Skin epidermis (tissue), 12 donors: ENCODE measurements at regions not wholly inside any gene's neighbourhood (a gene's known extent, or its start where the extent isn't known, plus 50 kb on each side); places are given as distances from the start of the nearest gene placed in this dataset.
A peak's percentile ranks its signal among the peaks of the same experiment; 100 is the strongest.
"Not testable (repeated sequence)": the region's sequence is repeated elsewhere in the genome, so short reads cannot be mapped to it uniquely, and the experiment has no call there.

Source experiments
- H3K27ac ChIP-seq, 21 experiments: fragments of 200-600 bp; sonication (generic) in 11 of 21; one replicate each; pipeline ENCODE4 v1.5.0; 2020; ENCODE audit warnings: mild to moderate bottlenecking in 3 of 21, inconsistent platforms in 2 of 21, moderate library complexity in 2 of 21
- H3K4me3 ChIP-seq, 7 experiments: fragments of 200-600 bp; sonication (generic) in 2 of 7; one replicate each; pipeline ENCODE4 v1.5.0; 2020; ENCODE audit warnings: inconsistent platforms in 2 of 7, mild to moderate bottlenecking in 2 of 7, moderate library complexity in 1 of 7

DNA sequence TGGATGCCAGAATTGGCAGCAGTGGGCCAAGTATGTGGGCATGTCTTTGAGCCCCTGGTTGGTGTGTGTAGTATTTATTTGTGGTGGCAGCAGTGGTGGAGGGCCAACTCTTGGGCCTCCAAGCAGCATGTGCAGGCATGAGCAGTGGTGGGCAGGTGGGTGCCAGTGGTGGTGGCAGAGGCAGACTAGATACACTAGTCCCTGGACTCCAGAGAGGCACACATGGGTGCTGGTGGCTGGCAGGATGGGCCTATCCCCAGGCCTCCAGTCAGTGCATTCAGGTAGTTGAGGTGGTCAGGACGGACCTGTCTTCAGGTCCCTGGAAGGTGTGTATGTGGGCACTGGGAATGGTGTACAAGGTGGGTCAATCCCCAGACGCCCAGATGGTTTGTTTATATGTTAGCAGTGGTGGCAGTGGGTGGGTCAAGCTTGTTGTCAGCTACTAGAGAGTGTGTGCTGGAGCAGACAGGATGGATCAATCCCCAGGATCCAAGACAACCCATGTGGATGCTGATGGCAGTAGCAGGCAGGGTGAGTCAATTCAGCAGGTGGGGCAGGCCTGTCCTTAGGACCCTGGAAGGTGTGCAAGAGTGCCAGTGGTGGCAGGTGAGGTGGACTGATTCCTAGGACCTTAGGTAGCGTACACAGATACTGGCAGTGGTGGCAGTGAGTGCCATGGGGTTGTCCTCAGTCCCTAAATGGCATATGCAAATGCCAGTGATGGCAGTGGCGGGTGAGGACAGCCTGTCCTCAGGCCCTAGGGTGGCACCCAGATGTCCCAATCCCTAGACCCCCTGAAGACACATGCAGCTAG is 294.3 kb downstream of the RPS24 start:
- H3K27ac ChIP-seq, result no peak overlapping the region

GRCh38 chr10:78328592-78329404 is 295.1 kb downstream of the RPS24 start:
- no peak overlapping the region for H3K4me3 ChIP-seq
- no peak overlapping the region for H3K27ac ChIP-seq

More for the DNA sequence above, 294.3 kb downstream of the RPS24 start:
- H3K4me3 ChIP-seq, result no peak overlapping the region

- H3K4me3 ChIP-seq, result no peak overlapping the region
Measured at GRCh38 chr10:78330884-78331283, 297.2 kb downstream of the RPS24 start.

DNA sequence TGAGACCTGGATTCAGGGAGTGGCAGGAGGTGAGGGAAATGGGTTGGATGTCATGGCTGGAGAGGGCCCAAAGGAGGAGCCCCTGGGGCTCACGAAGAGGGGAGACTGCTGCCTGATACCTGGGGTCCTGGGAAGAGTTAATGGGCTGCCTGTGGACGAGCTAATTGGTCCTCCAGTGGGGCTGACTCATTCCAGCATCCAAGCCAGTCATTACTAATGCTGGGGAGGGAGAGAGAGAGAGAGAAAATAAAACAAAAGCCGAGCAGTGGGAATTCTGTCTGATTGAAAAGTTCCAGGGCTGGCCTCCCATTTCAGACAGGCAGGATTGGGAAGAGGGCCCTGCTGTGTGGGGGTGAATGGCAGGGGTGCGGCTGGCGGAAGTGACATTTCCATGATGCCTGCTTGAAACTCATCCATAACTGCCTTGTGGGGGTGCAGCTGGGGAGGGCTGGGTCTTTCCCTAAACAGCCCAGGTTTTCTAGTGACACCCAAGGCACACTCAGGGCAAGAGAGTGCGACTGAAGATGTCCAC is 297.8 kb downstream of the RPS24 start:
- Histone ChIP-seq H3K4me3 (no peak overlapping the region), H3K27ac (peak overlapping the region in 6 of 21 experiments; percentile 22 to 75 (median 45))

More at GRCh38 chr10:78330884-78331283, 297.2 kb downstream of the RPS24 start:
- peak overlapping the region in 5 of 21 experiments; percentile 39 to 75 (median 45) for H3K27ac ChIP-seq

- Histone ChIP-seq H3K4me3 (no peak overlapping the region), H3K27ac (peak overlapping the region in 8 of 21 experiments; percentile 5 to 75 (median 20))
Measured at GRCh38 chr10:78332012-78332411, 298.3 kb downstream of the RPS24 start.

DNA sequence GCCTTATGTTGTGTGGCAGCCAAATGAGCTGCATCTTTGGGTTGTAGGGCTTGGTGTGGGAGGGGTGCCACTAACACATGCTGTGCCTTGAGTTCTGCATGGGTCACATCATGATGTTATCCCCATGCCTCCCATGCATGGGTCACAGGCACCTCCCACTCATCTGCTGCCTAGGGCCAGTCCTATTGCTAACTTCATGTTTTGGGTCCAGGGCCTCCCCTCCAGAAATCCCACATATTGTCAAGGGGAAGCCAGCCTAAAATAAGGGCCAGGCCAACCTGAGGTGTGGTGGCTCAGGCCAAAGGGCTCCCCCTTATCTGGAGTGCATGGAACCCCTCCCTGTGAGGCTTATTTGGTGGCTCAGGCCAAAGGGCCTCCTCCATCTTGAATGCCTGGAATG is 299.0 kb downstream of the RPS24 start:
- Histone ChIP-seq H3K4me3 (no peak overlapping the region), H3K27ac (peak overlapping the region in 4 of 21 experiments; percentile 5 to 45 (median 20))

DNA sequence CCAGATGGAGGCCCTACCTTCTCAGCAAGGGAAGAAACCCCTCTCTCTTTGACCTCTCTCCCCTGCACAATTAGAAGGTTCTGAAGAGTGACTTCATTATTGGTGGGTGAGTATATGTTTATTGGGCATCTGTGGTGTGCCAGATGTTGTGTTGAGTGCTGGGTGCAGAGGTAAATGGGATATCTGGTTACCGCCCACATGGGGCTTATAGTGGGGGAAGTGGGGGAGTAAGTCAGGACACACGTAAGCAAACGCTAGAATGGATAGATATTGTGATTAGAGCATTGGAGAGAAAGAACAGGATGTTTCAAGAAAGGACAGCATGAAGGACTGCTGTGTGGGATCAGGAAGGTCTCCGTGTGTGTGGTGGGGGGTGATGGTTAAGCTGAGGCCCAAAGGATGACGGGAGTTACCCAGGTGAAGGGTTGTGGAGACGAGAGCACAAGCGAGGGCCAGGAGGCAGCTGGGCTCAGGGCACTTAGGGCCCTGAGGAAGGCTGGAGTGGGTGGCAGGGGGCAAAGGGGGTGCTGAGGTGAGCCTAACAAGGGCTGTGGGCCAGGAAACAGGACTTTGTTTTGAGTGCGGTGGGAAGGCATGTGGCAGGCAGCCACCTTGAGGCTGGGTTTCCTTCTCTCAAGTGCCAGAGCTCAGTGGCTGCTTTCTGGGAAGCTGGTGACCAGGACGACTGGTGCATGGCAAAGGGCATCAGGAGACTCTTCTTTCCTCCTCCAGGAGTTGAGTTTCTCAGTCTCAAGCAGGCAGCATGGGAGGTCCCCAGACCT is 299.9 kb downstream of the RPS24 start:
- Histone ChIP-seq H3K4me3 (no peak overlapping the region), H3K27ac (no peak overlapping the region)

DNA sequence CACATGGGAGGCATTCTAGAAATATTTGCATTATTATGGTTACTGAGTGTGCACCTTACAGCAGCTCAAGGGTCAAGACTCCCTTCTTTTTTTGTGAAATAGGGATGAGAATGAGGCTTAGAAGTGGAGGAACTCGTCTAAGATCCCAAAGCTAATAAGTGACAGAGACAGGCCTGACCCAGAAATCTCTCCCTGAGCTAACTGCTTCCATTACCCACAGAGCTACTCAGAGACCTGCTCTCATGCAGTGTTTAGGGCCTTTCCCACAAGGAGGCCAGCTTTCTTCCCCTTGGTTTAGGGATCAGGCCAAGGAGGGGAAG is 301.7 kb downstream of the RPS24 start:
- peak overlapping the region in 6 of 21 experiments; percentile 3 to 43 (median 30) for H3K27ac ChIP-seq
- no peak overlapping the region for H3K4me3 ChIP-seq

- peak overlapping the region in 6 of 21 experiments; percentile 3 to 53 (median 30) for H3K27ac ChIP-seq
- H3K4me3 ChIP-seq, result no peak overlapping the region
Measured at GRCh38 chr10:78335691-78336401, 302.2 kb downstream of the RPS24 start.

DNA sequence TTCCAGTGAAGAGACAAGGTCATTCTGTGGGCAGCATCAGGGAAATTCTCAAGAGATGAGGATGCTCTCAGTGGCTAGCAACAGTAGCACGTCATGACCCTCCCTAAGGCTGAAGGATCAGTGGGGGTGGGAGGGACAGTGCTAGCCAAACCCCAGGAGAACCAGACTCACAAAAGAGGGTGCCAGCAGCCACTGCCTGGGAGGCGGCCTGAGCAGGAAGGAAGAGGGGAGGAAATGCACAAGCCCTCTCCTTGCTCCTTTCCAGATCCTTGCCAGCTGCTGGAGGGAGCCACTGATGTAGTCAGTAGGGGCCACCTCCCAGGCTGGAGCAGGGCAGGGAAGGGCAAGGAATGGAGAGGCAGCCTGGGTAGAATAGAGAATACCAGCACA is 302.7 kb downstream of the RPS24 start:
- Histone ChIP-seq H3K27ac (peak overlapping the region in 3 of 21 experiments; percentile 20 to 53 (median 21)), H3K4me3 (no peak overlapping the region)

GRCh38 chr10:78337016-78337415 is 303.4 kb downstream of the RPS24 start:
- H3K27ac ChIP-seq, result no peak overlapping the region

DNA sequence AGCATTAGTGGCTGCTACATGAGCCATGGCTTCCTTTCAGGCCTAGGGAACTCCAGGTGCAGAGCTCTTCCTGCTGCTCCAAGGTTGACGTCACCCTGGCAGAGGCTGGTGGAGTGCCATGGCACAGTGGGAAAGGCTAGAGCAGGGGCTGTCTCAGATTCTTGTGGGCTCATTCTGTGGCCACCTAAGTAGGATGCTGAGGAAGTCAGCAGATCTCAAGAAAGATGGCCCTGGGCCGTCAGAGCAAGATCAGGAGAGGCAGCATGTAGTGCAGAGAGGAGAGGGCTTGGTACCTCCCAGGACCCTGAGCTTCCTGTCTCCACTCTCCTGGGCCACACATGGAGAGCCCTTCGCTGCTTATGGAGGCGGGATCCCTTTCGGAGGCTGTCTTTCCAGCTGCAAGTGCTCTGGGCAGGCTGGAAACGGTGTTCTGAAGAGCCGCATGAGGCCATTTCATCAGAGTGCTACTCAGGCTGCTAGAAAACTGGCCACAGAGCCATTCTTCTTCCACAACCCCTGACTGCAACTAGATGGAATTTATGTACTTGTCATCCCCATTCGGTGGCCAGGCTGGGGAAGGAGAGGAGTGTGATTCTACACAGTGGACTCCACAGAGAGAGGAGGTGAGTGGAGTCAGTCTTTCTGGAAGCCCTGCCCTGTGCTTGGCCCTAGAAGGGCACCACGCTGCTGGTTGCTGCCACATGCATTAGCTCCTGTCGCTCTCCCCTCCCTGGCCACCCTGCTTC is 304.2 kb downstream of the RPS24 start:
- Histone ChIP-seq H3K27ac (no peak overlapping the region), H3K4me3 (no peak overlapping the region)

More at GRCh38 chr10:78337016-78337415, 303.4 kb downstream of the RPS24 start:
- H3K4me3 ChIP-seq, result no peak overlapping the region

- Histone ChIP-seq H3K4me3 (no peak overlapping the region), H3K27ac (no peak overlapping the region)
Measured at GRCh38 chr10:78338717-78339116, 305.1 kb downstream of the RPS24 start.

DNA sequence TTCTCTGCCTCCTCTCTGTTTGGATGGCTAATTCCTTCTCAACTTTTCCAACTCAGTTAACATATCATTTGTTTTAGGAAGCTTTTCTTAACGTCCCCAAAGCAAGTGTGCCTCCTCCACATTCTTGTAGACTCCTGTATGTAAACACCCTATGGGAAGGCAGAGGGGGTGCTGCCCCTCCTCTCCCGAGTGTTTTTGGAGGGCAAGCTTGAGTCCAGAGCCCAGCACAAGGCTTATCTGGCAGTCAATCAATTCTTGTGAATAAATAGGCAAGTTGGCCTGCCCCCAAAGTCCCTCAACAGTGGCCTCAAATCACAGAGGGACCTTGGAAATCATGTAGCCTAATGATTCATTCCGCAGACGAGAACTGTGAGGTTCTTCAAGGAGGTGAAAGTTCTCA is 305.6 kb downstream of the RPS24 start:
- Histone ChIP-seq H3K4me3 (no peak overlapping the region), H3K27ac (no peak overlapping the region)

DNA sequence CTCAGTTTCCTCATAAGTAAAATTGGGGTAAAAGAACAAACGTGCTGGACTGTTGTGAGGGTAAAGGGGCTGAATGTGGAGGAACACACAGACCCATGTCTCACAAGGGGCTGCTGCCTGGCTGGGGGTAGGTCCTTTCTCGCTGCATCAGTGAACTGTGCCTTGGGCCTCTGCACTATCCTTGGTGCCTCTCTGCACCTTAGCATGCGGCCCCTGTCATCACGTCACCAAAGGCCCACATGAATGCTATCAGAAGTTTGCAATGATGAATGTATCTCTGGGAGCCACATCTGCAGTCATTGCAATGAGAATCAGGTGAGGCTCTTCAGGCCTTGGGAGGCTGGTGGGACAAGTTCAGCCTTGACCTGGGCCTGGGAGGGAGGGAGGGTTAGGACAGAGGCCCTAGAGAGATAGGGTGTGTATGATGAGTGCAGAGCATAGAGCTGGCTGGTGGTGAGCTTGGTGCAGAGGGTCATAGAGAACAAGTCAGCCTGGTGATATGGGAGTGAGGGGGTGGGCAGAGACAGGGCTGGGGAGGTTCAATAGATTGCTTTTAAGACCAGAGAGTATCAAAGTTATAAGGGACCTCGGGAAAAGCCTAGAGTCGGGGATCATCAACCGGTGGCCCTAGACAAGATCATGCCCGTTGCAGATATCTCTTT is 308.4 kb downstream of the RPS24 start:
- no peak overlapping the region for H3K4me3 ChIP-seq
- H3K27ac ChIP-seq, result no peak overlapping the region

- Histone ChIP-seq H3K4me3 (no peak overlapping the region), H3K27ac (no peak overlapping the region)
Measured at GRCh38 chr10:78342827-78343653, 309.4 kb downstream of the RPS24 start.

- H3K27ac ChIP-seq, result not testable (repeated sequence)
Measured at GRCh38 chr10:78344257-78344656, 310.6 kb downstream of the RPS24 start.

More at GRCh38 chr10:78344257-78344656, 310.6 kb downstream of the RPS24 start:
- not testable (repeated sequence) for H3K4me3 ChIP-seq
